Activated CD8-positive, alpha-beta memory T cell treated with anti-CD3 and anti-CD28 coated beads, Interleukin-2, amount 50 U/mL, for 48 hours (primary cell): ENCODE measurements at regions not wholly inside any gene's neighbourhood (a gene's known extent, or its start where the extent isn't known, plus 50 kb on each side); places are given as distances from the start of the nearest gene placed in this dataset.
"Not testable (repeated sequence)": the region's sequence is repeated elsewhere in the genome, so short reads cannot be mapped to it uniquely, and the experiment has no call there.

Source experiments
- DNase-seq: peaks from one replicate; pipeline ENCODE4 v3.0.0-alpha.2; 2020

- DNase-seq = no peak
These were observed 261.8 kb upstream of the RNF32 start for GRCh38 chr7:156378806-156379205.

GRCh38 chr7:156376317-156376716, 264.3 kb upstream of the RNF32 start:
- no peak for DNase-seq

GRCh38 chr7:156374335-156374734, 266.2 kb upstream of the RNF32 start:
- DNase-seq = no peak

- not testable (repeated sequence) for DNase-seq
These were observed 270.6 kb upstream of the RNF32 start for GRCh38 chr7:156369929-156370328.

- no peak for DNase-seq
These were observed 272.3 kb upstream of the RNF32 start for GRCh38 chr7:156368053-156368843.

- no peak for DNase-seq
These were observed 276.8 kb upstream of the RNF32 start for GRCh38 chr7:156363751-156364150.

GRCh38 chr7:156360835-156361234, 279.7 kb upstream of the RNF32 start:
- no peak for DNase-seq

GRCh38 chr7:156356551-156356950, 284.0 kb upstream of the RNF32 start:
- DNase-seq = no peak

- no peak for DNase-seq
These were observed 287.2 kb upstream of the RNF32 start for GRCh38 chr7:156353352-156353751.

GRCh38 chr7:156347703-156348248, 292.8 kb upstream of the RNF32 start:
- DNase-seq = not testable (repeated sequence)

- no peak for DNase-seq
These were observed 293.4 kb upstream of the RNF32 start for GRCh38 chr7:156347132-156347531.

GRCh38 chr7:156344595-156344994, 296.0 kb upstream of the RNF32 start:
- DNase-seq = no peak

- no peak for DNase-seq
These were observed 305.9 kb upstream of the RNF32 start for GRCh38 chr7:156334636-156335035.

GRCh38 chr7:156327916-156328315, 312.7 kb upstream of the RNF32 start:
- no peak for DNase-seq

GRCh38 chr7:156327474-156327873, 313.1 kb upstream of the RNF32 start:
- no peak for DNase-seq

GRCh38 chr7:156324201-156324600, 316.4 kb upstream of the RNF32 start:
- no peak for DNase-seq

- not testable (repeated sequence) for DNase-seq
These were observed 319.1 kb upstream of the RNF32 start for GRCh38 chr7:156321430-156321829.

- no peak for DNase-seq
These were observed 321.6 kb upstream of the RNF32 start for GRCh38 chr7:156318926-156319325.

GRCh38 chr7:156318426-156318825, 322.1 kb upstream of the RNF32 start:
- no peak for DNase-seq

GRCh38 chr7:156309016-156309620, 331.5 kb upstream of the RNF32 start:
- DNase-seq = no peak

GRCh38 chr7:156307193-156307592, 333.4 kb upstream of the RNF32 start:
- no peak for DNase-seq

- no peak for DNase-seq
These were observed 335.2 kb upstream of the RNF32 start for GRCh38 chr7:156305351-156305750.

- no peak for DNase-seq
These were observed 357.8 kb upstream of the RNF32 start for GRCh38 chr7:156282816-156283215.

- DNase-seq = no peak
These were observed 360.9 kb upstream of the RNF32 start for GRCh38 chr7:156279635-156280034.
